H9 (cell line): ENCODE measurements at regions not wholly inside any gene's neighbourhood (a gene's known extent, or its start where the extent isn't known, plus 50 kb on each side); places are given as distances from the start of the nearest gene placed in this dataset.
"Not testable (repeated sequence)": the region's sequence is repeated elsewhere in the genome, so short reads cannot be mapped to it uniquely, and the experiment has no call there.

Experiments
- DNase-seq: peaks from one replicate; pipeline ENCODE4 v3.0.0-alpha.2; 2017
- H2AFZ ChIP-seq: one replicate; pipeline ENCODE4 v1.6.1; 2013; ENCODE audit warnings: mild to moderate bottlenecking, low read length, control low read depth, moderate library complexity
- H2AK5ac ChIP-seq: 2 replicates; pipeline ENCODE4 v1.6.1; 2013; ENCODE audit warnings: low read length, control low read depth, mixed read lengths; ENCODE audit not compliant: insufficient read length
- H2BK120ac ChIP-seq: one replicate; pipeline ENCODE4 v1.6.1; 2013; ENCODE audit warnings: low read depth, mild to moderate bottlenecking, low read length, control low read depth, inconsistent platforms; ENCODE audit not compliant: poor library complexity, severe bottlenecking
- H2BK12ac ChIP-seq: 2 replicates; pipeline ENCODE4 v1.6.1; 2013; ENCODE audit warnings: low read length, control low read depth, mixed read lengths, low read depth; ENCODE audit not compliant: insufficient read length
- H2BK15ac ChIP-seq: 2 replicates; pipeline ENCODE4 v1.6.1; 2013; ENCODE audit warnings: low read depth, low read length, control low read depth
- H2BK20ac ChIP-seq: one replicate; pipeline ENCODE4 v1.6.1; 2013; ENCODE audit warnings: low read depth, mild to moderate bottlenecking, low read length, control low read depth, inconsistent platforms; ENCODE audit not compliant: poor library complexity, severe bottlenecking
- H2BK5ac ChIP-seq: 2 replicates; pipeline ENCODE4 v1.6.1; 2013; ENCODE audit warnings: low read length, control low read depth, mixed read lengths; ENCODE audit not compliant: insufficient read length
- H3K14ac ChIP-seq: 2 replicates; pipeline ENCODE4 v1.6.1; 2013; ENCODE audit warnings: low read length, control low read depth; ENCODE audit not compliant: insufficient read depth
- H3K18ac ChIP-seq: 2 replicates; pipeline ENCODE4 v1.6.1; 2013; ENCODE audit warnings: low read depth, mild to moderate bottlenecking, mixed read lengths, low read length, control low read depth; ENCODE audit not compliant: insufficient read length
- H3K23ac ChIP-seq: 2 replicates; pipeline ENCODE4 v1.6.1; 2013; ENCODE audit warnings: low read length, control low read depth, mixed read lengths, low read depth; ENCODE audit not compliant: insufficient read length
- H3K23me2 ChIP-seq: 2 replicates; pipeline ENCODE4 v1.6.1; 2013; ENCODE audit warnings: low read depth, mild to moderate bottlenecking, mixed read lengths, low read length, control low read depth; ENCODE audit not compliant: insufficient read length, poor library complexity, severe bottlenecking
- H3K27ac ChIP-seq: 2 replicates; pipeline ENCODE4 v1.5.1; 2013; ENCODE audit warnings: low read length, control low read depth, mixed read lengths, low read depth; ENCODE audit not compliant: insufficient read length
- H3K27me3 ChIP-seq: 2 replicates; pipeline ENCODE4 v1.6.1; 2013; ENCODE audit warnings: low read length, control low read depth, inconsistent platforms; ENCODE audit not compliant: insufficient read depth
- H3K4ac ChIP-seq: 2 replicates; pipeline ENCODE4 v1.6.1; 2013; ENCODE audit warnings: low read depth, mild to moderate bottlenecking, control low read depth, inconsistent platforms, low read length, moderate library complexity
- H3K4me1 ChIP-seq: 2 replicates; pipeline ENCODE4 v1.6.1; 2013; ENCODE audit warnings: low read length, control low read depth, inconsistent platforms; ENCODE audit not compliant: insufficient read depth
- H3K4me2 ChIP-seq: 2 replicates; pipeline ENCODE4 v1.6.1; 2013; ENCODE audit warnings: low read length, control low read depth, mixed read lengths; ENCODE audit not compliant: insufficient read length, insufficient read depth
- H3K56ac ChIP-seq: 2 replicates; pipeline ENCODE4 v1.6.1; 2013; ENCODE audit warnings: low read depth, mild to moderate bottlenecking, mixed read lengths, low read length, control low read depth; ENCODE audit not compliant: insufficient read length
- H3K79me1 ChIP-seq: 2 replicates; pipeline ENCODE4 v1.6.1; 2013; ENCODE audit warnings: low read depth, mild to moderate bottlenecking, moderate library complexity, low read length, control low read depth, inconsistent platforms; ENCODE audit not compliant: insufficient read depth, poor library complexity, severe bottlenecking
- H3K79me2 ChIP-seq: 2 replicates; pipeline ENCODE4 v1.6.1; 2013; ENCODE audit warnings: low read length, control low read depth, inconsistent platforms; ENCODE audit not compliant: insufficient read depth
- H3K9ac ChIP-seq: 2 replicates; pipeline ENCODE4 v1.6.1; 2013; ENCODE audit warnings: low read length, control low read depth, mixed read lengths; ENCODE audit not compliant: insufficient read length; ENCODE audit errors: extremely low read depth
- H3K9me3 ChIP-seq: one replicate; pipeline ENCODE4 v1.6.1; 2013; ENCODE audit warnings: low read depth, low read length, inconsistent platforms; ENCODE audit not compliant: control insufficient read depth
- H3T11ph ChIP-seq: one replicate; pipeline ENCODE4 v1.6.1; 2013; ENCODE audit warnings: mild to moderate bottlenecking, low read length, control low read depth, inconsistent platforms
- H4K20me1 ChIP-seq: one replicate; pipeline ENCODE4 v1.6.1; 2013; ENCODE audit not compliant: control insufficient read depth, insufficient read length, insufficient read depth
- H4K5ac ChIP-seq: 2 replicates; pipeline ENCODE4 v1.6.1; 2013; ENCODE audit warnings: low read depth, mild to moderate bottlenecking, mixed read lengths, low read length, control low read depth; ENCODE audit not compliant: insufficient read length
- H4K8ac ChIP-seq: replicated peaks from 2 replicates; pipeline ENCODE4 v1.6.1; 2013; ENCODE audit warnings: low read length, control low read depth, mixed read lengths, low read depth; ENCODE audit not compliant: insufficient read length
- H4K91ac ChIP-seq: 2 replicates; pipeline ENCODE4 v1.6.1; 2013; ENCODE audit warnings: low read depth, mild to moderate bottlenecking, moderate library complexity, mixed read lengths, low read length, control low read depth; ENCODE audit not compliant: insufficient read length
- H3K27ac Mint-ChIP-seq, 3 experiments: 2 replicates in 2 of 3; 3 replicates in 1 of 3; pipeline ENCODE4 v1.8.0; 2020 to 2021; ENCODE audit warnings: mixed read lengths in 3 of 3, mild to moderate bottlenecking in 1 of 3, moderate library complexity in 1 of 3
- H3K27me3 Mint-ChIP-seq: 2 replicates; pipeline ENCODE4 v1.8.0; 2021; ENCODE audit warnings: low read depth, mild to moderate bottlenecking, moderate library complexity, mixed read lengths
- H3K36me3 Mint-ChIP-seq, 3 experiments: 2 replicates in 2 of 3; 3 replicates in 1 of 3; pipeline ENCODE4 v1.8.0; 2020 to 2021; ENCODE audit warnings: low read depth in 3 of 3, mixed read lengths in 3 of 3; ENCODE audit not compliant: insufficient read depth in 1 of 3
- H3K4me1 Mint-ChIP-seq, 2 experiments: 2 replicates each; pipeline ENCODE4 v1.8.0; 2020; ENCODE audit warnings: mixed read lengths in 2 of 2
- H3K4me3 Mint-ChIP-seq, 2 experiments: 2 replicates in 1 of 2; 3 replicates in 1 of 2; pipeline ENCODE4 v1.8.0; 2020 to 2021; ENCODE audit warnings: mild to moderate bottlenecking in 2 of 2, mixed read lengths in 2 of 2, moderate library complexity in 1 of 2
- H3K9me3 Mint-ChIP-seq, 2 experiments: 2 replicates in 1 of 2; 3 replicates in 1 of 2; pipeline ENCODE4 v1.8.0; 2020; ENCODE audit warnings: mild to moderate bottlenecking in 2 of 2, mixed read lengths in 2 of 2, moderate library complexity in 1 of 2
- WGBS: extraction: QIAGEN DNeasy Blood & Tissue Kit; methylation state at CpG from one replicate; pipeline ENCODE4 v1.1.7; 2013; ENCODE audit warnings: missing lambda C conversion rate, low lambda C conversion rate, mixed read lengths; ENCODE audit not compliant: insufficient read length; ENCODE audit errors: extremely low coverage; 5-methylcytosine and 5-hydroxymethylcytosine counted together
- TF ChIP-seq, protein P1 (sequence below): fragments of 200-600 bp; sonication (generic); conservative IDR thresholded peaks from 3 replicates; pipeline ENCODE4 v1.8.0; 2021; ENCODE audit warnings: antibody characterized with exemption, mild to moderate bottlenecking

DNA sequence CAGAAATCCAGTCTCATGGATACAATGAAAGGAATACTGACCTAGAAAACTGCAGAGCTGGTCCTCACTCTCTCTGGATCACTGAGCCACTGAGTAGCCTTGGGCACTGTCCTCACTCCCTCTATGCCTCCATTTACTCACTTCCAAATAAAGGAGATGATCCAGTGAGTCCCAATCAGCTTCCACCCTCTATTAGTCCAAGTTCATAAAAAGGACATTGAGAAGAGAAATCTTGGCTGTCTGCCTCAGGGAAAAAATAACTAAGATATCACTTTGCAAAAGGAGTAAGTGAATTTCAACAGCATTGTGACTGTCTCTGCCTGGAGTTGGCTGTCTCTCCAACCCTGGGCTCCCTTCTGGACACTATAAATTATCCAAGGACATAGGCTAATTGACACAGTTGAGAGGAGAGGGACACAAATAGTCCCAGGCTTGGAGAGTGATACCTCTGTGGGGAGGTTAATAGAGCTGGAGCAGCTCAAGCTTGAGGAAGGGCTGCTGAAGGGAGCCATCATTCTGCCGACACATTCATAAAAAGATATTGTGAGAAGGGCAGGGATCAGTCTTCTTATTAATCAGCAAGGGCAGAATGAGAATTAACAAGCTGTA is 572.3 kb downstream of the RAB28 start:
- H3K56ac ChIP-seq = no peak overlapping the region
- Mint-ChIP-seq H3K4me3 (no peak overlapping the region), H3K36me3 (peaks cover 0 to 7% (median 7%) of the 10 kb centered on the region in 3 experiments; a peak in 5 of 7 replicates), H3K9me3 (peaks cover 6 to 9% of the 10 kb centered on the region in 2 experiments; a peak in 4 of 5 replicates), H3K4me1 (no peaks in the 10 kb centered on the region), H3K27me3 (no peaks in the 10 kb centered on the region), H3K27ac (no peak overlapping the region)
- H3K4me2 ChIP-seq = no peak overlapping the region
- H3K4ac ChIP-seq = no peak overlapping the region
- H2BK20ac ChIP-seq = no peak overlapping the region
- no peak overlapping the region for H2BK12ac ChIP-seq
- no peaks in the 10 kb centered on the region for H3K79me1 ChIP-seq
- DNase-seq = no peak
- no peak overlapping the region for H3K18ac ChIP-seq
- H4K91ac ChIP-seq = no peak overlapping the region
- TF ChIP-seq, protein P1, sequence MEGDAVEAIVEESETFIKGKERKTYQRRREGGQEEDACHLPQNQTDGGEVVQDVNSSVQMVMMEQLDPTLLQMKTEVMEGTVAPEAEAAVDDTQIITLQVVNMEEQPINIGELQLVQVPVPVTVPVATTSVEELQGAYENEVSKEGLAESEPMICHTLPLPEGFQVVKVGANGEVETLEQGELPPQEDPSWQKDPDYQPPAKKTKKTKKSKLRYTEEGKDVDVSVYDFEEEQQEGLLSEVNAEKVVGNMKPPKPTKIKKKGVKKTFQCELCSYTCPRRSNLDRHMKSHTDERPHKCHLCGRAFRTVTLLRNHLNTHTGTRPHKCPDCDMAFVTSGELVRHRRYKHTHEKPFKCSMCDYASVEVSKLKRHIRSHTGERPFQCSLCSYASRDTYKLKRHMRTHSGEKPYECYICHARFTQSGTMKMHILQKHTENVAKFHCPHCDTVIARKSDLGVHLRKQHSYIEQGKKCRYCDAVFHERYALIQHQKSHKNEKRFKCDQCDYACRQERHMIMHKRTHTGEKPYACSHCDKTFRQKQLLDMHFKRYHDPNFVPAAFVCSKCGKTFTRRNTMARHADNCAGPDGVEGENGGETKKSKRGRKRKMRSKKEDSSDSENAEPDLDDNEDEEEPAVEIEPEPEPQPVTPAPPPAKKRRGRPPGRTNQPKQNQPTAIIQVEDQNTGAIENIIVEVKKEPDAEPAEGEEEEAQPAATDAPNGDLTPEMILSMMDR = no peak
- H3K27ac ChIP-seq = no peak overlapping the region
- H2AK5ac ChIP-seq = no peak overlapping the region
- no peaks in the 10 kb centered on the region for H3K4me1 ChIP-seq
- no peaks in the 10 kb centered on the region for H4K20me1 ChIP-seq
- no peak overlapping the region for H4K5ac ChIP-seq
- no CpG with 5 or more reads among the region's 1 CpG for WGBS
- no peak overlapping the region for H2AFZ ChIP-seq
- no peak overlapping the region for H2BK15ac ChIP-seq
- no peak overlapping the region for H3K9ac ChIP-seq
- no peaks in the 10 kb centered on the region for H3K79me2 ChIP-seq
- no peak overlapping the region for H3K14ac ChIP-seq
- H3T11ph ChIP-seq = no peak overlapping the region
- H3K9me3 ChIP-seq = no peaks in the 10 kb centered on the region
- no peaks in the 10 kb centered on the region for H3K23me2 ChIP-seq
- no peak overlapping the region for H2BK120ac ChIP-seq
- no peak overlapping the region for H3K23ac ChIP-seq
- H4K8ac ChIP-seq = no peak overlapping the region
- no peaks in the 10 kb centered on the region for H3K27me3 ChIP-seq
- H2BK5ac ChIP-seq = no peak overlapping the region

DNA sequence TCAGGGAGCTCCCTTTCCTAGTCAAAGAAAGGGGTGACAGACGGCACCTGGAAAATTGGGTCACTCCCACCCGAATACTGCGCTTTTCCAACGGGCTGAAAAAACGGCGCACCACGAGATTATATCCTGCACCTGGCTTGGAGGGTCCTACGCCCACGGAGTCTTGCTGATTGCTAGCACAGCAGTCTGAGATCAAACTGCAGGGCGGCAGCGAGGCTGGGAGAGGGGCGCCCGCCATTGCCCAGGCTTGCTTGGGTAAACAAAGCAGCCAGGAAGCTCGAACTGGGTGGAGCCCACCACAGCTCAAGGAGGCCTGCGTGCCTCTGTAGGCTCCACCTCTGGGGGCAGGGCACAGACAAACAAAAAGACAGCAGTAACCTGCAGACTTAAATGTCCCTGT is 580.5 kb downstream of the RAB28 start:
- not testable (repeated sequence) for H3K9ac ChIP-seq, H2BK15ac ChIP-seq, H2BK5ac ChIP-seq, H3K27me3 Mint-ChIP-seq, H3K4me1 ChIP-seq, H3K14ac ChIP-seq, H3K27ac Mint-ChIP-seq, H3K56ac ChIP-seq, H4K5ac ChIP-seq, H3K4ac ChIP-seq, H3K79me2 ChIP-seq, H2BK12ac ChIP-seq, H2AFZ ChIP-seq, H3K4me2 ChIP-seq, H4K91ac ChIP-seq, H3K18ac ChIP-seq, H4K8ac ChIP-seq, H3K9me3 Mint-ChIP-seq, H3K79me1 ChIP-seq, H2BK20ac ChIP-seq, H3K27me3 ChIP-seq, H3T11ph ChIP-seq, H3K4me3 Mint-ChIP-seq, DNase-seq, H2AK5ac ChIP-seq, H3K23ac ChIP-seq, H3K23me2 ChIP-seq, H4K20me1 ChIP-seq, H3K9me3 ChIP-seq, H2BK120ac ChIP-seq, H3K27ac ChIP-seq, H3K36me3 Mint-ChIP-seq
- WGBS = no CpG with 5 or more reads among the region's 15 CpGs
- peaks cover 12 to 27% of the 10 kb centered on the region in 2 experiments for H3K4me1 Mint-ChIP-seq
